Stomach (tissue), 8 donors: ENCODE measurements at regions not wholly inside any gene's neighbourhood (a gene's known extent, or its start where the extent isn't known, plus 50 kb on each side); places are given as distances from the start of the nearest gene placed in this dataset.

ENCODE experiments used
- DNase-seq, 2 donors: peaks; one replicate each; pipeline versions ENCODE4 v3.0.0 to v3.0.0-alpha.2; 2013 to 2019
- H3K27ac ChIP-seq, 5 donors: fragments of 200-600 bp in 4 of 5; sonication (generic) in 4 of 5; one replicate each; pipeline ENCODE4 v1.5.1; 2013 to 2019; ENCODE audit warnings: mild to moderate bottlenecking in 1 of 5, moderate library complexity in 1 of 5
- H3K27me3 ChIP-seq, 3 donors: fragments of 200-600 bp; sonication (generic); one replicate each; pipeline ENCODE4 v1.5.1; 2017 to 2019; ENCODE audit warnings: mixed run types in 1 of 3
- H3K36me3 ChIP-seq, 4 donors: fragments of 200-600 bp; sonication (generic); 1 replicate in 3 of 4; 2 replicates in 1 of 4; pipeline ENCODE4 v1.5.1; 2016 to 2019
- H3K4me1 ChIP-seq, 4 donors: fragments of 200-600 bp; sonication (generic); one replicate each; pipeline ENCODE4 v1.5.1; 2016 to 2019
- H3K4me3 ChIP-seq, 4 donors: fragments of 200-600 bp; sonication (generic) in 3 of 4; one replicate each; pipeline ENCODE4 v1.5.1; 2016 to 2019; ENCODE audit warnings: mild to moderate bottlenecking in 1 of 4
- H3K9me3 ChIP-seq, 4 donors: fragments of 200-600 bp; sonication (generic); one replicate each; pipeline ENCODE4 v1.5.1; 2016 to 2019
- CTCF ChIP-seq, 7 experiments: fragments of 450-650 bp in 4 of 7; fragments of 200-600 bp in 3 of 7; sonication (generic) in 3 of 7; IDR thresholded peaks; one replicate each; pipeline ENCODE4 v1.5.1; 2016 to 2019; ENCODE audit warnings: antibody characterized with exemption in 7 of 7, control low read depth in 2 of 7, mild to moderate bottlenecking in 1 of 7
- EP300 ChIP-seq: sonication (generic); formaldehyde crosslinking; IDR thresholded peaks from one replicate; pipeline ENCODE4 v1.6.1; 2017; ENCODE audit warnings: antibody characterized with exemption
- POLR2A ChIP-seq, 4 donors: fragments of 450-650 bp; IDR thresholded peaks; one replicate each; pipeline ENCODE4 v1.6.1; 2016; ENCODE audit warnings: antibody characterized with exemption in 4 of 4, control low read depth in 2 of 4, mild to moderate bottlenecking in 1 of 4, moderate library complexity in 1 of 4
- POLR2AphosphoS5 ChIP-seq, 3 donors: sonication (generic); formaldehyde crosslinking; IDR thresholded peaks; one replicate each; pipeline ENCODE4 v1.6.1; 2016; ENCODE audit warnings: antibody characterized with exemption in 3 of 3
- WGBS, 5 donors: extraction: QIAGEN DNeasy Blood & Tissue Kit in 3 of 5; methylation state at CpG; one replicate each; pipeline versions ENCODE4 v1.1.5 to v1.1.7; 2013 to 2018; 5-methylcytosine and 5-hydroxymethylcytosine counted together
- intact Hi-C: fragments of 100-400 bp; cut with DNase I; formaldehyde crosslinking; loops from one replicate; pipeline ENCODE4 v1.15.1; 2023; ENCODE audit warnings: low total_unique reads
- donor health status: healthy with polysubstance abuse.
- donor health status: Bipolar disorder and iron deficiency.
- donor health status: healthy.

GRCh38 chr1:80657044-80657643 is 1143.6 kb upstream of the ADGRL2 start:
- H3K4me1 ChIP-seq: peaks cover 0 to 15% (median 4%) of the 10 kb centered on the region in 4 donors
- TF ChIP-seq POLR2A (IDR thresholded peaks at IDR 0.05) (no peak), EP300 (no peak), CTCF (IDR thresholded peaks at IDR 0.05) (no peak), POLR2AphosphoS5 (IDR thresholded peaks at IDR 0.05) (no peak)
- no peaks in the 10 kb centered on the region for H3K27me3 ChIP-seq
- no peak overlapping the region for H3K27ac ChIP-seq
- H3K9me3 ChIP-seq: no peaks in the 10 kb centered on the region
- WGBS, 5 donors: 48 to 68% (median 60%) methylated on average over 3 of the region's 3 CpGs
- intact Hi-C loops: no loop called here
- no peaks in the 10 kb centered on the region for H3K36me3 ChIP-seq
- no peak overlapping the region for H3K4me3 ChIP-seq
- DNase-seq: peak in 1 of 2 donors; percentile 18

GRCh38 chr1:80656641-80657040 is 1144.1 kb upstream of the ADGRL2 start:
- H3K9me3 ChIP-seq: no peaks in the 10 kb centered on the region
- peaks cover 0 to 15% (median 4%) of the 10 kb centered on the region in 4 donors for H3K4me1 ChIP-seq
- H3K4me3 ChIP-seq: no peak overlapping the region
- intact Hi-C loops: no loop called here
- WGBS, 5 donors: 36 to 40% (median 40%) methylated on average over 3 of the region's 3 CpGs
- H3K27ac ChIP-seq: no peak overlapping the region
- no peaks in the 10 kb centered on the region for H3K27me3 ChIP-seq
- no peaks in the 10 kb centered on the region for H3K36me3 ChIP-seq
- no peak for DNase-seq
- TF ChIP-seq EP300 (no peak), POLR2A (IDR thresholded peaks at IDR 0.05) (no peak), POLR2AphosphoS5 (IDR thresholded peaks at IDR 0.05) (no peak), CTCF (IDR thresholded peaks at IDR 0.05) (no peak)

GRCh38 chr1:80656014-80656636 is 1144.6 kb upstream of the ADGRL2 start:
- Histone ChIP-seq H3K4me3 (no peak overlapping the region), H3K4me1 (peaks cover 0 to 15% (median 4%) of the 10 kb centered on the region in 4 donors), H3K36me3 (no peaks in the 10 kb centered on the region), H3K27ac (peak overlapping the region in 1 of 5 donors; percentile 40), H3K9me3 (no peaks in the 10 kb centered on the region), H3K27me3 (no peaks in the 10 kb centered on the region)
- DNase-seq: peak; percentile 44 to 64
- WGBS, 5 donors: 5 to 30% (median 17%) methylated on average over 1 of the region's 1 CpG
- intact Hi-C loops: no loop called here
- TF ChIP-seq EP300 (no peak), CTCF (IDR thresholded peaks at IDR 0.05) (peak in 4 of 7 experiments; percentile 16 to 43 (median 32)), POLR2A (IDR thresholded peaks at IDR 0.05) (no peak), POLR2AphosphoS5 (IDR thresholded peaks at IDR 0.05) (peak in 1 of 3 donors; percentile 37)

GRCh38 chr1:80646053-80646452 is 1154.7 kb upstream of the ADGRL2 start:
- no peaks in the 10 kb centered on the region for H3K36me3 ChIP-seq
- H3K4me1 ChIP-seq: no peaks in the 10 kb centered on the region

More at GRCh38 chr1:80646053-80646452, 1154.7 kb upstream of the ADGRL2 start:
- Histone ChIP-seq H3K4me3 (no peak overlapping the region), H3K27ac (no peak overlapping the region), H3K9me3 (no peaks in the 10 kb centered on the region), H3K27me3 (no peaks in the 10 kb centered on the region)
- no peak for TF ChIP-seq POLR2AphosphoS5 (IDR thresholded peaks at IDR 0.05)
- TF ChIP-seq CTCF (IDR thresholded peaks at IDR 0.05): no peak
- TF ChIP-seq EP300: no peak
- no peak for TF ChIP-seq POLR2A (IDR thresholded peaks at IDR 0.05)
- no peak for DNase-seq
- WGBS, 5 donors: 16 to 25% (median 22%) methylated on average over 2 of the region's 2 CpGs
- intact Hi-C loops: no loop called here
